ENCODE measurements at regions not wholly inside any gene's neighbourhood (a gene's known extent, or its start where the extent isn't known, plus 50 kb on each side); places are given as distances from the start of the nearest gene placed in this dataset.

DNA sequence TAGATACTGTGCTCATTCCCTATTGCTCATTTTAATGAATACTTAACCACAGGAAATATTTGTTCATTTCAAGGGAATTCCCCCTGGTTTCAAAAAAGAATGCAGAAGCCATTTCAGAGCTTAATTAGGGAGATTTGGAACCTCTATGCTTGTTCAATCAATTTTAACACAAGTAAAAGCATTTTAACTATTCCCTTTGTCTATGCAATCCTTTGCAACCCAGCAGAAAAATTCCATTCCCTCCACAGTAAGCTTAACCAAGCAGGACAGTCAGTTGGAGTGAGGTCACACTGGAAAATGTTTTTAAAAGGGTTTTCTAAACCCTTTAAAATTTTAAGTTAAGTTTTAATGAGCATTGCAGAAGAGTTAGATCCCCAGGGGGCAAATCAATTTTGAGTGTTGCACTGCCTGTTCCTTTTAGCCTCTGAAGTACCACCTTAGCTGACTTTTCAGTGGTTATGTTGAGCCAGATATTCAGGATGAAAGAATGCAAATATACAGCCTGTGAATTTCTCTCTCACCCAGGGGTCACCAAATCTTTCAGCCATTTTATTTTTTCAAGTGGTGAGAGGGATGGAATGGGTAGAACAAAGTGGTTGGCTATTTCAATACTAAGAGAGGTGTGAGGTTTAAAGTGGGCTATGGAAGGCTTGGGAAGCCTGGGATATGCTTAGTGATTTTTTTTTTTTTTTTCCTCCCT is 356.2 kb upstream of the NUDT12 start:
- no peak overlapping the region for H3K4me3 ChIP-seq (ENCODE audit: low read depth, low read length)
- DNase-seq (ENCODE audit: low read depth) = peak; percentile 71
- TF ChIP-seq, protein P1, sequence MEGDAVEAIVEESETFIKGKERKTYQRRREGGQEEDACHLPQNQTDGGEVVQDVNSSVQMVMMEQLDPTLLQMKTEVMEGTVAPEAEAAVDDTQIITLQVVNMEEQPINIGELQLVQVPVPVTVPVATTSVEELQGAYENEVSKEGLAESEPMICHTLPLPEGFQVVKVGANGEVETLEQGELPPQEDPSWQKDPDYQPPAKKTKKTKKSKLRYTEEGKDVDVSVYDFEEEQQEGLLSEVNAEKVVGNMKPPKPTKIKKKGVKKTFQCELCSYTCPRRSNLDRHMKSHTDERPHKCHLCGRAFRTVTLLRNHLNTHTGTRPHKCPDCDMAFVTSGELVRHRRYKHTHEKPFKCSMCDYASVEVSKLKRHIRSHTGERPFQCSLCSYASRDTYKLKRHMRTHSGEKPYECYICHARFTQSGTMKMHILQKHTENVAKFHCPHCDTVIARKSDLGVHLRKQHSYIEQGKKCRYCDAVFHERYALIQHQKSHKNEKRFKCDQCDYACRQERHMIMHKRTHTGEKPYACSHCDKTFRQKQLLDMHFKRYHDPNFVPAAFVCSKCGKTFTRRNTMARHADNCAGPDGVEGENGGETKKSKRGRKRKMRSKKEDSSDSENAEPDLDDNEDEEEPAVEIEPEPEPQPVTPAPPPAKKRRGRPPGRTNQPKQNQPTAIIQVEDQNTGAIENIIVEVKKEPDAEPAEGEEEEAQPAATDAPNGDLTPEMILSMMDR (conservative IDR thresholded peaks at IDR 0.05; ENCODE audit: low read depth, low read length) = no peak

DNA sequence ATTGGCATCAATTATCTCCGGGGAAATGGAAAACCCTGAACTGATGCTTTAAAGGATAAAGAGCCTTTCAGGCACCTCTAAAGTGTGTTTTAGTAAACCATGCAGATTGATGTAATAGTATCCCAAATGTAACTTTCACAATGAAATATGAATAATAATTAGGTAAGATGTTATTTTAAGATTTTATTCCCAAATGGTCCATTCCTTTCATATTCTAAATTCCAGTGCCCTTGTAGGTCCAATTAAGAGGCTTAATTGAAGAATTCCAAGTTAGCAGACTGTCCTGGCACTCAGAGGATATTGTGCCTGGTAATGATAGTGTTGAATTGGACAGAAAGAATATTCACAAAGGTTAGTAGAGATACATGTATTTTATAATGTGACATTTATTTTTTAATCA is 352.5 kb upstream of the NUDT12 start:
- no peak for DNase-seq (ENCODE audit: low read depth)
- no peak overlapping the region for H3K4me3 ChIP-seq (ENCODE audit: low read depth, low read length)
- TF ChIP-seq, protein P1 (conservative IDR thresholded peaks at IDR 0.05; ENCODE audit: low read depth, low read length) = no peak

DNA sequence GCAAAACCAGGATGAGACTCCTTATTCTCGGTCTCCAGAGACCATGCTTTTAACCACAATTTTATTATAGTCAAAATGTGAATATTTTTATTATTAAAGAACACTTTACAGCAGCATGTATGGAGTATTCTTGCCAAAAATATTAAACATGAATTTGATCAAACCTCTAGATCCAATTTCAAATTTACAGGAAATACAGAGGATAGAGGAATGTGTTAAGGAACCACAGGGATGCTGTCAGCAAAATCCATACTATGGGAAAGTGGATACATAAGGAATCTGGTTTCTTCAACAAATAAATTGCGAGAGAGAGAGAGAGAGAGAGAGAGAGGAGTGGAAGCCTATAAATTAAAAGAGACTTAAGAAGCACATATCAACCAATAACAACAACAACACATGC is 348.2 kb upstream of the NUDT12 start:
- TF ChIP-seq, protein P1 (conservative IDR thresholded peaks at IDR 0.05; ENCODE audit: low read depth, low read length) = no peak
- no peak for DNase-seq (ENCODE audit: low read depth)
- H3K4me3 ChIP-seq (ENCODE audit: low read depth, low read length) = no peak overlapping the region

DNA sequence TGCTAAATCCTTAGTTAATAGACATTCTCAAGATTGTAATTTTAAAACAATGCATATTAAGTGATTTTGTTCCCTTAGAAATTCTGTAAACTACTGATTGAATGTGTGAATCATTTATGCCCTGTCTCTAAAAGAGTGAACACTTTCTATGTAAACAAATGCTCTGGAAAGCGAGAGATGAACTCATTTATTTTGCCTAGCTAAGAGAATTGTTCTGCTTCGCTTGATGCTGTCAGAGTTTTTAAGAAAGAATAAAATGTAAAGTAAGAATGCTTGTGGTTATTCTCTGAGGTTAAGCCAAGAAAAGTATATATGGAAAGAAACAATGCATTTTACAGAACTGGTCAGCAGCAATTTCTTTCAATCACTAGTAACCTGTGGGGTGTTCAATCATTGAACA is 347.4 kb upstream of the NUDT12 start:
- no peak overlapping the region for H3K4me3 ChIP-seq (ENCODE audit: low read depth, low read length)
- no peak for DNase-seq (ENCODE audit: low read depth)
- TF ChIP-seq, protein P1 (conservative IDR thresholded peaks at IDR 0.05; ENCODE audit: low read depth, low read length) = no peak

DNA sequence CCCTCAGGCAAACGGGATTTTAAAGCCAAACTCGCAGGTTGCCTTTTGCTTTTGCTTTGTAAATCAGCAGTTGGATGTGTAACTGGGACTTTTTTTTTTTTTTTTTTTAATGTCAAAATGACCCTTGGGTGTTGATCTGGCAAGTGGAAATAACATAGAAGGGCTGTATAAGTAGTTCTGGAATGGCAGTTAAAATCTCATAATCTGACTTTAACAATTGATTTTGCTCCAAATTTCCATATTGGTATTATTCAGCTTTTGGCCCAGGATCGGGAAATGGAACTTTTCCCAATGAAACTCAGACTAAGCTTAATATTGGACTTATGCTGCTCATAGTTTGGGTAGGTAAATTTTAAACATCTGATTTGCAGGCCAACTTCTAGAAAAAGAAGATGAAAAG is 346.8 kb upstream of the NUDT12 start:
- TF ChIP-seq, protein P1 (conservative IDR thresholded peaks at IDR 0.05; ENCODE audit: low read depth, low read length) = no peak
- no peak overlapping the region for H3K4me3 ChIP-seq (ENCODE audit: low read depth, low read length)
- DNase-seq (ENCODE audit: low read depth) = no peak

DNA sequence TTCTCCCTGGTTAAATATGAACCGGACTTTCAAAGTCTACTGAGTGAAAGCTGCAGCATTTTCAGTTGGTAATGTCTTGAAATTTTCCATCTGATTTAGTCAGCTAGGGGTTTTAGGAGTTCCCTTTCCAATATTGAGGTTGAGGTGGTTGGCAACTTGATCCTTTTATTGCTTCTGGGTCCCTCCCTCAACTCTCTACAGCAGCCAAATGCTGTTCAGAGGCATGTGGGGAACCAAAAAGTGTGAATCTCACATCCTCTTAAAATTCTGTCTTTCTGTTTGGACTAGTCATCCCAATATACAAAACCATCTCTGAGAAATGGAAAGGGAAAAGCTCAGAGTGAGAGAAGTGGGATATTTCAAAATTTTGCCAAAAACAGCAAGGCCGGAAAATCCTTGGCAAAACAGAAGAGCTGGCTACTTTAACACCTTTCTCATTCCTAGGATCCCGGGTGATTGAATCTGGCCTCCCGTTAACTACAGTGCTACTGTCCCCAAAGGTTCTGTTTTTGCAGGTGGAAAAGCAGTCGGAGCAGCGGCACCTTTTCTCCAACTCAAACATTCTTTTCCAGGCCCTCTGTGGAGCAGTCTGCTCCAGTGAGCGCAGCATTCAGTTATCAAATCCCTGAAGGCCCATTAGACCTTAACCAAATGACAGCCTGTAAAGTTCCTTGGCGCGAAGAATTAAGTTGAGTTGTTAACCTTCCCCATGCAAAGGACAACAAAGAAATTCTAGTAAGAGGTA is 345.9 kb upstream of the NUDT12 start:
- TF ChIP-seq, protein P1 (conservative IDR thresholded peaks at IDR 0.05; ENCODE audit: low read depth, low read length) = no peak
- no peak for DNase-seq (ENCODE audit: low read depth)
- no peak overlapping the region for H3K4me3 ChIP-seq (ENCODE audit: low read depth, low read length)

DNA sequence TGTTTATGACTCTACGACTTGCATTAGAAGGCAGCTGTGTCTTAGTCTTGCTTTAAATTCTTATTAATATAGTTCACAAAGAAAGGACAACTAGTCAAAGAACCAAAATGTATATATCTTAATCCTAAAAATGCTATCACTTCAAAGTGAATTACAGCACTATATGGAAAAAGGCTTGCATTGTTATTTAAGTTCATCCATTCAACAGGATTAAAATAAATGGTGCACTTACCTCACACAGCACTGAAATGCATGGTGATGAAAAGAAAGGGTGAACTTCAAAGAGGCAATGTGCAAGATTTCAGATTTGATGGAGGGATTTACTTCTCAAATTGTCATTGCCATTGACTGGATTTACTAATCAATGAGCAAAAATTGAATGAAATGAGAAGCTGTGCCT is 344.4 kb upstream of the NUDT12 start:
- H3K4me3 ChIP-seq (ENCODE audit: low read depth, low read length) = no peak overlapping the region
- TF ChIP-seq, protein P1 (conservative IDR thresholded peaks at IDR 0.05; ENCODE audit: low read depth, low read length) = no peak
- no peak for DNase-seq (ENCODE audit: low read depth)

Measured in choroid plexus epithelial cell (primary cell).